HPDE6-E6E7 (cell line): ENCODE measurements at regions not wholly inside any gene's neighbourhood (a gene's known extent, or its start where the extent isn't known, plus 50 kb on each side); places are given as distances from the start of the nearest gene placed in this dataset.
"Not testable (repeated sequence)": the region's sequence is repeated elsewhere in the genome, so short reads cannot be mapped to it uniquely, and the experiment has no call there.

Experiments
- DNase-seq: peaks from one replicate; pipeline ENCODE4 v3.0.0; 2011; ENCODE audit warnings: missing footprints; ENCODE audit errors: extremely low spot score

- DNase-seq, result no peak
These were observed 137.8 kb downstream of the MID1IP1 start for GRCh38 chrX:38939067-38939466.

GRCh38 chrX:38940547-38940946 lies 139.3 kb downstream of the MID1IP1 start:
- no peak for DNase-seq

GRCh38 chrX:38941675-38942074 lies 140.4 kb downstream of the MID1IP1 start:
- no peak for DNase-seq

- DNase-seq, result no peak
These were observed 141.9 kb downstream of the MID1IP1 start for GRCh38 chrX:38943120-38943519.

- DNase-seq, result no peak
These were observed 146.8 kb downstream of the MID1IP1 start for GRCh38 chrX:38948046-38948445.

DNA sequence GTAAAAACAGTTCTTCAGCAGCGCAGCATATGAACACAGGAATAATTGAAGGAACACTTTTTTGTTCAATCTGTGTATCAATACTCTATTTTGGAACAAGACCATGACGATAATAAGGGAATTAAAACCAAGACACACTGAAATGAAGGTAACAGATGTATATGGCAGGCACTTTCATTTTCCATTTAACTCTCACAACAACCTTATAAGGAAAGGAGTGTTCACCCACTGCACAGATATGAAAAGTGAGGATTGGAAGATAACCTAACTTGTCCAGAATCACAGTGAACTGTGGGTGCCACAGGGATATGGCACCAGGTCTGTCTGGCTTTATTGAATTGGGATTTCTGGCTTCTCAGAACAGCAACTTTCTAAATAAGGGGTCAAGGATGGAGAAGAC lies 153.3 kb downstream of the MID1IP1 start:
- DNase-seq, result no peak

- no peak for DNase-seq
These were observed 158.5 kb downstream of the MID1IP1 start for GRCh38 chrX:38959736-38960135.

DNA sequence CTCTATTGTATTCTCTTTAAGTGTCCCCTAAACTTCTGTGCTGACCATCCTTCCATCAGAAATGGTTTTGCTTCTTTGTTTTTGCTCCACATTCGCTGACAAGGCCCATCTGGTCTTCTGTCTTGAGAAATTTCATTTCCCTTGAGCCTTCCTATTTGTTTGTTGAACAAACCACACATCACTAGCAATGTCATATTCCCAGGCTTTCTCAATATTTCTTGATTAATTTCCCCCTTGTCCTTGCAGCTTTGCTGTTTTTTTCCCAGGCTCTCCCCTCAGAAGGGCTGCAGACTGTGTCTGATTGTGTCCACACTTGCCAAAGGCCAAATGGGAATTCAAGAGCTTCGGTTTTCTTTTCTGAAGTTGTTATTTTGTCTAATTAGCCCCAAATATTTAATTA lies 158.9 kb downstream of the MID1IP1 start:
- DNase-seq, result no peak

GRCh38 chrX:38961936-38962335 lies 160.7 kb downstream of the MID1IP1 start:
- DNase-seq, result no peak

DNA sequence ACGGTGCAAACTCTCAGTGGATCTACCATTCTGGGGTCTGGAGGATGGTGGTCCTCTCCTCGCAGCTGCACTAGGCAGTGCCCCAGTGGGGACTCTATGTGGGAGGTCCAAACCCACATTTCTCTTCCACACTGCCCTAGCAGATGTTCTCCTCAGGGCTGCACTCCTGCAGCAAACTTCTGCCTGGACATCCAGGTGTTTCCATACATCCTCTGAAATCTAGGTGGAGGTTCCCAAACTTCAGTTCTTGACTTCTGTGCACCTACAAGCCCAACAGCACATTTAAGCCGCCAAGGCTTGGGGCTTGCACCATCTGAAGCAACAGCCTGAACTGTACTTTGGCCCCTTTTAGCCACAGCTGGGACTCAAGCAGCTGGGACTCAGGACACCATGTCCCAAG lies 162.0 kb downstream of the MID1IP1 start:
- DNase-seq, result not testable (repeated sequence)

DNA sequence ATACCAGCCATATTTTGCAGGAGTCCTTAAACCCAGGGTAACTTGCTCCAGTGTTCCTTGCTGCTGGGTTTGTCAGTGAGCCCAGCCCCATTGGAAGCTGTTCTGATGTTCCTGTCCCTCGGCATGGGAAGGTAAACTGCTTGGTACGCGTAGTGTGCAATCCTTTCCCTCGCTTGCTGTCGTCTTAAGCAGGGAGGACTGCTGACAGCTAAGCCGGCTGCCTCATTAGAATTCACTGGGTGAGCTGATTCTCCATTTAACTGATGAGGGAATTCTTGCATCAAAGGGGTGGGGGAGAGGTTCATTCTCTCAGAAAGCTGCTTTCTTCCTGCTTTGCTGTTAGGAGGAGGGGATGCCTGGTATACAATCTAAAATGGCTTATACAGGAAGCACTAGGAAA lies 164.6 kb downstream of the MID1IP1 start:
- DNase-seq, result no peak

GRCh38 chrX:38968344-38969216 lies 167.3 kb downstream of the MID1IP1 start:
- DNase-seq, result no peak

DNA sequence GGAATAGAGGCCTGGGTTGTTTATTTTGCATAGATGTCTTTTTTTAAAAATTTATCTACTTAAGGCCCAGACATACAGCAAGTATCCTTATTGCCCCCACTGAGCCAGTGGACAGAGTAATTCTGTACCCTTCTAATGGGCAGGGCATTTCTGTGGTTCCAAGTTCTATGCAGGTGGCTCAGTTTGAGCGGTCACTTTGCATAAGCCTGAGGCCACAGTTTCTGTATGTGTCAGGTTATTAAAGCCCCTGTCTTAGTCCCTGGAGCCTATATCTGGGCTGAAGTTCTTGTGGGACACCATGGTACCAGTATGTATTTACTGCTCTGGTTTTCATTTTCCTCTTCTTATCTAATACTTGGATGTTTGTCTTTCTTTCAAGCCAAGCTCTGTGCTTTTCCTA lies 168.8 kb downstream of the MID1IP1 start:
- no peak for DNase-seq

- no peak for DNase-seq
These were observed 169.6 kb downstream of the MID1IP1 start for GRCh38 chrX:38970845-38971244.

DNA sequence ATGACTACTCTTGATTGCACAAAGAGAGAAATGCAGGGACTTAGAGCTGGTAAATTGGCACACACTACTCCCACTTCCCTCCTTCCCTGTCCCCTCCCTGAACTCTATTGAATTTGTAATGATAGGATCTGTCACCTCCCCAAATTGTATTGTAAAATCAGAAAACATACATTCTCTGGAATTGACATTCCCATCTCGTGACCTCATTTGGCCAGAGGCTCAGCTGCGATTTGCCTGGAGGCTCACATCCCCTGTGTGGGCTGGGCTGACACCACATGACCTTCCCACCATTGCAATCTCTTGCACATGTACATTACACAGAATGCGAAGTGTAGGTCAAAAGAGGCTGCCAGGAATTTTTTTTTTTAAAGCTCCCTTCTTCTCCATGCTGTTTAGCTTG lies 172.1 kb downstream of the MID1IP1 start:
- DNase-seq, result no peak

GRCh38 chrX:38974542-38974941 lies 173.3 kb downstream of the MID1IP1 start:
- no peak for DNase-seq

DNA sequence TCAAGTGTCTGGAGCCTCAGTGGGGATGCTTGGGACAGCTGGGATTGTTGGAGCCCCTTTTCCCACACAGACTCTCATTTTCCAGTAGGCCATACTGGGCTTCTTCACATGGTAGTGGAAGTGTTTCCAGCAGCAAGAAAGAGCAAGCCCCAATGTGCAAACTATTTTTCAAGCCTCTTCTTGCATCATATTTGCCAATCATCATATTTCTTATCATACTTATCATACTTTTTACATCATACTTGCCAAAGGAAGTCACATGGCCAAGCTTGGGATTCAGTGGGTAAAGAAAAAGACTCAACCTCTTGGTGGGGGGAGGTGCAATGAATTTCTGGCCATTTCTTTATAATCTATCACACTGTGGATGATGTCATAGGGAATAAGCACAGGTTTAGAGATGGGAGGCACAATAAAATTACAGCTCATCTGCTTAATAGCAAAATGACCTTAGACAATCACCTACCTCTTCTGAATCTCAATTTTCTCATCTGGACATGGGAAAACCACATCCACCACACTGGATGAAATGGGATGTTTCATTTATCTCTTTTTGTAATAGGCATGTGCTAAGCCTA lies 174.2 kb downstream of the MID1IP1 start:
- no peak for DNase-seq

DNA sequence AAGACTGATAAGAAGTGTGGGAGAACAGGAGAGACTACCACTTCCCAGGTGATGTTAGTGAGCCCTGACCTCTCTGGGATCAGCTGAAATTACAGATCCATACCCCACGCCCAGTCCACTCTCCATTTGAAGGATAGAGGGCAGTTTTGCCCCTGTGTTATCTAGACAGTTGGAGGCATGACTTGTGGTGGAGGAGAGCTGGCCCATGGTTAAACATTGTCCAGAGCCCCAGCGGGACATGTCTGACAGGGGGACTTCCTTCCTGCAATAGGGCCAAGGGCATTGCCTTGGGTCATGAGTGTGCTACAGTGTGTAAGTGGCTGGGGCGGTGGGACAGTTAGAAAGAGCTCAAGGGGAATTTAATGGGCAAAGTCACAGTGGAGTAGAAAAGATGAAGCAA lies 181.1 kb downstream of the MID1IP1 start:
- DNase-seq, result no peak

GRCh38 chrX:38982843-38983242 lies 181.6 kb downstream of the MID1IP1 start:
- no peak for DNase-seq

DNA sequence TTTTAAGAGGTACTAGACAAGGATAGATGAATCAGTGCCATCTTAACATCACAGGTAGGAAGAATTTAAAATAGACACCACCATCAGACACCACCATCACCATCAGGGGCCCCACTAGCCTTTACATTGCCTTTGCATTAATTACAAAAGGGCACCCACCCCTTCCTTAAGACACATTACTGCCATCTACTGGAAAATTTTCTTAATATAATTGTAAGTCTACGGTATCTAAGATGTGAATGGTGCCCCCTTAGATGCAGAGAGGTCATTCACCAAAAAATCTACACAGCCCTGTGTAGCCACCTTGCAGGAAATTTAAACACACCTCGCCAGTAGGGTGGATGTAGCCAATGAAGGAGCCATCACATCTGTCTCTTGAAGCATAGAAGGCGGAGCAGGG lies 184.1 kb downstream of the MID1IP1 start:
- DNase-seq, result peak; percentile 4

GRCh38 chrX:38985945-38986344 lies 184.7 kb downstream of the MID1IP1 start:
- no peak for DNase-seq

DNA sequence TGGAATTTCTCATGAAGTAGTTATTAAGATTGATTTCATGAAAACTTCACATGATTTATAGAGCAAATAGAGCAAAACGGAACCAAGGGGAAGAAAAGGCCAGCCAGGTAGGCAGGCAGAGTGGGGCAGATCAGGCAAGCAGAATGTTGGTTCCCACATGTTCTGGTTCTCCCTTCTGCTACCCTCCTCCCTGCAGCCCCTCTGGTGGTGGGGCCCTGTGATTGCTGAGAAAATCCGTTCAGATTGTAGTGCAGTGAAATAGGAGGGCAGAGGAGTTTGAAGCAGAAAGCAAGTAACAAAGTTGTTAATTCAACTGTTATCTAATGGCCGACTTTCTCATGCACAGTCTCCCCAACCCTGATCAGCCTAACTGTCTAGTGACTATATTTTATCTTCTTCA lies 185.3 kb downstream of the MID1IP1 start:
- DNase-seq, result no peak

- DNase-seq, result no peak
These were observed 186.0 kb downstream of the MID1IP1 start for GRCh38 chrX:38987198-38987651.
